GM21528 (cell line): ENCODE measurements at regions not wholly inside any gene's neighbourhood (a gene's known extent, or its start where the extent isn't known, plus 50 kb on each side); places are given as distances from the start of the nearest gene placed in this dataset.
"Not testable (repeated sequence)": the region's sequence is repeated elsewhere in the genome, so short reads cannot be mapped to it uniquely, and the experiment has no call there.

ENCODE experiments used
- ATAC-seq: cut with Tn5 transposase; IDR thresholded peaks from one replicate; pipeline ENCODE4 v1.9.1; 2021; ENCODE audit warnings: mild to moderate bottlenecking, moderate library complexity; ENCODE audit not compliant: unreplicated experiment, low FRiP score

DNA sequence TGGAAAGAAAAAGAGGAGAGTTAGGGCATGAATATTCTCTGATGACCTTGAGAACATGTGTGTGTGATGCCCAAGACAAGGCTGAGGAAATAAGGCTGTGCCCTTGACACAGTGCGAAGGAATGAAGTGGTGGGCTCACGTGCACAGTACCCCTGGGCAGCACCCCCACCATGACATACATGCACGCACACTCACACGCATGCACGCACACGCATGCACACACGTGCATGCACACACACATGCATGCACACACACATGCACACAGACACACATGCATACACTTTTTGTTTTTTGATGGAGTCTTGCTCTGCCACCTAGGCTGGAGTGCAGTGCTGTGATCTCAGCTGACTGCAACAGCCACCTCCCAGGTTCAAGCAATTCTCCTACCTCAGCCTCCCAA, 118.1 kb downstream of the GATA3 start:
- no peak for ATAC-seq

DNA sequence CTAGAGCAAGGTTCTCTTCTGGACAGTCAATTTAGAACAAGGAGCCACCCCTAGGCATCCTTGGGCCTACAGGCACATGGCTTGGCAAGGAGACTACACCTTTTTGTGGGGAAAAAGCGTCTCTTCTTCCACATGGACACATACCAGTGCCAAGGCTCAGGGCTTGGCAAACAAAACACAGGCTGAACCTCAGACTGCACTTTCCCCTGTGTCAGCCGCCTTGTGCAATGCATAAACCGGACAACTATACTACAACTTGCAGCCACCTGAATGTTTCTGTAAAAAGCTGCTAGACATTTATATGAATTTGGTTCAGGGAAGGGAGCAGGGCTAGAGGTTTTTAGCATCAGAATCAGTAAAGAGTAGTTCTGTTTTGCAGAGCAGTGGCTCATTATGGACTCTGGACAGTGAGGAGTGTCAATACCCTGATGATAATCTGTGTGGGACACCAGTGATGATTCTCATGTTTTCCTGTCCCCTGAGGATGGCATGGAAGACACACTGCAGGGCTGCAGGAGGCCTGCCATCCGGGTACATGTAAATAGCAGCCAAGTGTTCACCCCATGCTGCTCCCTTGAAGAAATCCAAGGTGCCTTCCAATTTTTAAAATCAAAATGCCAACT, 118.9 kb downstream of the GATA3 start:
- ATAC-seq = no peak

DNA sequence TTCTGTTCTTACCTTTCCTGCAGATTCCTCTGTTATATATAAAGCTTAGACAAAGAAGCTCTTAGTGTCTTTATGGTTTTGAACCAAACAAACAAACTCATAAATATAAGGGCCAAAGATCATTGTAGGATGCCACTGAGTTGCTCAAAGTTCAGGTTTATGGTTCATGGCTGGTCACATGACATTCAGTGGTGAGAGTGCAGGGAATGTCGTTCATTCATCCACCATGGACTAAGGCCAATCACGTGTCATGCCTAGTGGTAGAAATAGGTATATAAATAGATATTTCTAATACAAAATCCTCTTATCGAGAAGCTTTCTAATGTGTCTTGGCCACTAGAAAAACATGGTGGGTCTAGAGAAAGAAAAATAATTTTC, 119.4 kb downstream of the GATA3 start:
- ATAC-seq = no peak

DNA sequence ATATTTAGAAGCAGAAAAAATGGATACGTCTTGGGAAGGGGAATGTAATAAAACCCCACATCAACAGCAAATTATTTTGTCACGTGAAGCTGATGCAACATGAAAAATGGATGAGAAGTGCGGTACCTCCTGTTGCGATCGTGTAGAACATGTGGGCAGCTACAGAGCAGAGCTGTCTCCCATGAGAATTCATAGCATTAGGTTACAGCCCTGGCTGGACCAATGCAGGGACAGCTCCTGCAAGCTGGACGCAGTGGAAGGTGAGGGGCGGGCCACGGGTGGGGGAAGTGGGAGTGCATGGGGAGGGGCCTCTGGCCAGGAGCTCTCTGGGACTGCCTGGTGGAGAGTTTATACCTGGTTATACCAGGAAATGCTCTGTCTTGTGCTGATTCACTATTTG, 120.3 kb downstream of the GATA3 start:
- no peak for ATAC-seq

DNA sequence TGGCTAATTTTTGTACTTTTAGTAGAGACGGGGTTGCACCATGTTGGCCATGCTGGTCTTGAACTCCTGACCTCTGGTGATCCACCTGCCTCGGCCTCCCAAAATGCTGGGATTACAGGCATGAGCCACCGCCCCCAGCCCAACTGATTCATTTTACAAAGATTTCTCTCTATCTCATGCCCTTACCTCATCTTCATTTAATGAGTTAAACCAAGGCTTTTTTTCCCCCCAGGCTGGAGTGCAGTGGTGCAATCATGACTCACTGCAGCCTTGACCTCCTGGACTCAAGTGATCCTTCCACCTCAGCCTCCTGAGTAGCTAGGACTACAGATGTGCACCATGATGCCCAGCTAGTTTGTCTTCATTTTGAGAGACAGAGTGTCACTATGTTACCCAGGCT, 123.0 kb downstream of the GATA3 start:
- ATAC-seq = not testable (repeated sequence)

DNA sequence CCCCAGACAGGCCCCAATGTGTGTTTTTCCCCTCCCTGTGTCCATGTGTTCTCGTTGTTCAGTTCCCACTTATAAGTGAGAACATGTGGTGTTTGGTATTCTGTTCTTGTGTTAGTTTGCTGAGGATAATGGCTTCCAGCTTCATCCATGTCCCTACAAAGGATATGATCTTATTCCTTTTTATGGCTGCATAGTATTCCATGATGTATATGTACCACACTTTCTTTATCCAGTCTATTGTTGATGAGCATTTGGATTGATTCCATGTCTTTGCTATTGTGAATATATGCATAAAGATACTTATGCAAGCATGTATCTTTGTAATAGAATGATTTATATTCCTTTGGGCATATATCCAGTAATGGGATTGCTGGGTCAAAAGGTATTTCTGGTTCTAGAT, 125.3 kb downstream of the GATA3 start:
- ATAC-seq = not testable (repeated sequence)

DNA sequence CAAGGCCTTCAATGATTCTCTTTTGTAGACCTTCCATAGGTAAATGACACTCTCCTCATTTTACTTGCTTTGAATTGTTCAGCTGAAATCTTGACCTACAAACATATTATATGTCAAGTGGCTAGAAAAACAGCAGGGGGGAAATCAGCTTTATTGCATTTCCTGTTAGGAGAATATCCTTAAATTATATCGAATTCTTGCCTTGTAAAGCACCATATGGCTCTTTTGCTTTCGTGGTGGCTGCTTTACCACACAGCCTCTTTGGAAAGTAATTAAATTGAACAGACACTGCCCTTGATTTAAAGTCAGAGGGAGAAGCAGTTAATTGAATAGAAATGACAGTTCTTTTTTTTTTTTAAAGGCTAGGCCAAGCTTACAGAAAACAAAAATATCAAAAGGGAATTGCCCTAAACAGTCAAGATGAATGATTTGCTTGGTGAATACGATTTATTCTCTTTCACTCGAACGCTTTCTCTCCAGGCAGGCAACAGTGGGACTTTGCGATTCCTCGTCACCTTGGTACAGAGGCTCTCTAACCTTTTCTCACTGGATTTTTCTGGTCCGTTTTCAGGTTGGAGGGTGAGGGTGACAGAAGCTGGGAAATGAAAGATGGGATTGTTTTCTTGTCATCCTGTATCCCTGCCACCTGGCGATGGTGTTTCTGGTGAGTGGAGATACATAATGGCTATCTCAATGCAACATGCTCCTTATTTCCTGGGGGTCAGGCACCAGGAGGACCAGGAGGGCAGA, 126.0 kb downstream of the GATA3 start:
- no peak for ATAC-seq

DNA sequence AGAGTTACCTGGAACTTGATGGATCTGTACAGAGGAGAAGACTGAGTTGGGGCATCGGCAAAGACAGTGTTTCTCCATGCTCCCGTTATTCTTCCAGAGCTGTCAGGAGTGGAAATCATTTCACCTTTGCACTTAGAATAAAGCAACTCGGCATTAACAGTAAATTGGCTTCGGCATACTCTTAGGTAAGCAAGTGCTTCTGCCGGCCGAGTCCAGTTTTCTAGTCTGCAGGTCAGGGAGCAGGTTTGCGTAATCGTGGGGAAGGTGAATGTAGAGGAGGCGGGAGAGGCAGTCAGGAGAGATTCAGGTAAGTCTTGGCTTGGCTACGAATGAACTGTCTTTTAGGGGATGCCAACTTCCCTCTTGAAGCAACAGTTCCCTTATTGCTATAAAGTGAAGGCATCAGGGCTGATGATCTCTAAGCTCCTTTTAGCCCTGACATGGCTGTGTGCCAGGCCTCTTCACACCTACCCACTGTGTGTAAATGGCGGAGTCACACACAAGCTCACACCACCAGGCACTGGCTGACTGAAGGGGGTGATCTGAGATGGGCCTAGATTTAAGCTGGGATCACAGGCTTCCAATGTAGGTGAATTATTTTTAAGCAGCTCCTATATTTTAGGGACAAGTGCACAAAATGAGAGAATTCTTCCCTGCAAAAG, 127.1 kb downstream of the GATA3 start:
- no peak for ATAC-seq

DNA sequence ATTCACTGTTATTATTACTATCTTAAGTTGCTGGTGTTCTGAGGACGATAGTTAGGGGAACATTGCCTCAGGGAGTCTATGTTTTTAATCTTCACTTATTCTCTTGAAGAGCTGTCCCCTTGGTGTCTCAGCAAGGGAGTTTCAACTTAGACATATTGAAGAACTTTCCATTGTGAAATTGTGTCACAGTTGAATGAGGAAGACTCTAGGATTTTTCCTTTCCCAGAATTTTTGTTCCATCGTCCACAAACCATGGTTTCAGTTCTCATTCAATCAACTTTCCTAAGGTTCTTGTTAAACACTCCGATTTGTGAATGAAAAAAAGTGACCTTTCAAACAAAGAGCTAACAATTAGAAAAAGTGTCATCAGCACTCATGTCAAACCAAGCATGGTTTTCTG, 128.3 kb downstream of the GATA3 start:
- ATAC-seq = no peak

DNA sequence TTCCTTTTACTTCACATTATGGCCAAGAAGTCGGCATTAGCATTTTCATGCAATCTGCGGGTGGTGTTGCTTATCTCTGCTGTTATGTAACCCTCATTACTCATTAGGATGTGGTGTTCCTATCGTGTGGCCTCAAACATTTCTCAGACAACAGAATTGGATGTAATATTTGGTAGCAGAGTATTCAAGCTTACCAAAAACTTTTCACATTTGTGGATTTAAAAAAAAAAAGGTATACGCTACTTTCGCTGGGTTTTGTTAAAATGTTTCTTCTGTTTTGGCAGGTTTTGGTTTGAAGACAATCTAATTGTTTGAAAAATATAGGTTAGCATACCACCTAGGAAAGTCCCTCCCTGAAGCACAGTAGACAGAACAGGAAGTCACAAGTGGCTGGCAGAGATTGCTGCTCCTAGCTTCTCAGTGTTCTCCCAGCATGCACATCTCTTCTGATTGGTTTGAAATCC, 128.8 kb downstream of the GATA3 start:
- peak; percentile 70 for ATAC-seq

DNA sequence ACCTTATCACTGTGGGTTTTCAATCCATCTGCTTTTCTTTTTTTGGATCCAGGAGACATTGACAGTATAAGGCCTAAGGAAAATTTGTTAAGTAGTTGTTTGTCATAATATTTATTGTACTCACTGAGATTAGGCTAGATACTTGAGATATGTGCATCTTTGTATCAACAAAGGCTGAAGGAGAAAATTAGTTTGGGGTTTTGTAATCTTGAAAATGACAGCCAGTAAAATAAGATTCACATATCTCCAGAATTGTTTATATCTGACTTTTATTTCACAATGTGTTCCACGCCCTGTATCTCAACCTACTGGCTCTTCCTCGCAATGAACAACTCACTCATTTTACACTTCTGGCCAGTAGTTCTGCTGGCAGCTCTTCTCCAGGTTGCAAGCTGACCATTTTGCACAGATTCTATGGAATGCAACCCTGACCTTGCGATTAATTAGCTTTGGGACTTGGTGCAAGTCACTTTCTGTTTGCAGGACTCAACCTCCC, 132.7 kb downstream of the GATA3 start:
- no peak for ATAC-seq

DNA sequence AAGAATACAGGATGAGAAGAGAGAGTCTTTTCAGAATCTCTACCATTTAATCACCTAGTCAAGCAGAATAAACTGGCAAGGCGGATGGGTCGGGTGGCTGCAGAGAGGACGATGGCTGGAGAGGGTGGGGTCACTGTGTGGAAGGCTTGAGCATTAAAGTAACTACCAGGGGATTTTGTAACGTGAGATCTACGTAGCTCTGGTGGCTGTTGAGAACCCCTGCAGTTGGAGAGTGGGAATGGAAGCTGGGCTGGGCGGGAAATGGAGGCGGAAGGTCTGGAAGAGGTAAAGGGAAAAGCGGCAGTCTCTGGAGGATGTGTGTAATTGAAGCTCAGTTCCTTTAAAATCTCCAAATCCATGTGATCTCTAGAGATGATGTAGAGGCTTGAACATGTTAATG, 135.0 kb downstream of the GATA3 start:
- no peak for ATAC-seq

DNA sequence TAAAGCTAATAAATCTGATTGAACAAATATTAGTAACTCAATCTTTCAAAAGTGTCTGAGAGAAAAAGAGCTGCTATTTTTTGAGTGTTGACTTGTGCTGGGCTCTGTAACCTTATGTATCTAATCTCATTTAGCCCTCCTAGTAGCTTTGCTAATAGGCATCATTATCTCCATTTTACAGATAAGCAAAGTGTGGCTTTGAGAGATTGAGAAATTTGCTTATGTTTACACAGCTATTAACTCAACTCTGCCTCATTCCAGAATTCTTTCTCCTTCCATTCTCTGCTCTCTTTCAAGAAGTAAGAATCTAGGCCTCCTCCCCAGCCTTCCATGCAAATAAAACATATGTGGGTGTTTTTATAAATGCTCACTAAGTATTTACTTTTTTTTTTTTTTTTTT, 137.8 kb downstream of the GATA3 start:
- ATAC-seq = no peak

DNA sequence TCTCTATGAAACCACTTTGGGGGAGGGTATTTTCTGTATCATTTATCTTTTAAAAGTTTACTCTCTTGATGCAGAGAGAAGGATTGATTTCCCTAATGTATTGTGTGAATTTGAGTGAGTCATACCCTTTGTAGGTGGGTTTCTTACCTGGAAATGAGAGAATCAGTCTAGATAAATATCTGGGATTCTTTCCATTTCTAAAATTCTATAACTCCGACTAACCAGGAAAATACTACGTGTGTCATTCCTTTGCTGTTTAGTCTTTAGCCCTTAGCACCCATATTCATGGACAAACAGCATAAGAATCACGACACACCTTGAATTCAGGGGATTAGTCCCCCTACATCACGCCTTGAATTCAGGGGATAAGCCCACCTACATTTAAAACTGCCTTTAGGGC, 139.1 kb downstream of the GATA3 start:
- no peak for ATAC-seq

DNA sequence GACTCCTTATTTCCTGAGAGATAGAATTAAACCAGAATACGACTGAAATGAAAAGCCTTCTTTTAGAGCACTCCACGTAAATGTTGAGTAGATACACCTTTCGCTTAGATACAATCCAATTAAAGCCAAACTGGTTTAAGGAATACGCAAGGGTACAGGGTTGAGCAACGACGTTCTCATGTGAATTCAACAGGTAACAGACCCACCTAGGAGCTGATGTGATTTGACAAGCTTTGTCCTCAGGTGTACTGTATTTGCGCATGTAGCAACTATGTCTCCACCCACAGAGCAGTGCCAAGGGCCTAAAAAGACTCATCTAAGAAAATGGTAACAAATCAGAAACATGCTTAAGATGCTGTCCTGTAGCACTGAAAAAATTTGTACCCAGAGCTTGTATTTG, 139.6 kb downstream of the GATA3 start:
- ATAC-seq = no peak

DNA sequence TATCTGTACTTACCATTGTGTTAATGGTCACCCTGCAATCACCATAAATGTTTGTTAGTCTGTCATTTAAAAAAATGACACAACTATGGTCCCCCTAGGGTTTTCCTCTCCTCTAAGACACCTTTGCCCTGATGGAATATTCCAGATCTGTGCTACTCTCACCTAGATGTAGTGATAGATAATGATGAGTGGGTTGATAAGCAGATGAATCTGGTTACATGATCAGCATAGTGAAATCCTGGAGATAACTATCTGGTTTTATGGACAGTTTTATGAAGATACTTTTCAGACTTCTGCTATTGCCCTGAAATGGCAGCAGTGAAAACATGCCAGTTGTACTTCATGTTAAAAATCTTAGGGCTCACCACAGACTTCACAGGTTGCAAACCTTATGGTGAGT, 152.4 kb downstream of the GATA3 start:
- ATAC-seq = no peak

DNA sequence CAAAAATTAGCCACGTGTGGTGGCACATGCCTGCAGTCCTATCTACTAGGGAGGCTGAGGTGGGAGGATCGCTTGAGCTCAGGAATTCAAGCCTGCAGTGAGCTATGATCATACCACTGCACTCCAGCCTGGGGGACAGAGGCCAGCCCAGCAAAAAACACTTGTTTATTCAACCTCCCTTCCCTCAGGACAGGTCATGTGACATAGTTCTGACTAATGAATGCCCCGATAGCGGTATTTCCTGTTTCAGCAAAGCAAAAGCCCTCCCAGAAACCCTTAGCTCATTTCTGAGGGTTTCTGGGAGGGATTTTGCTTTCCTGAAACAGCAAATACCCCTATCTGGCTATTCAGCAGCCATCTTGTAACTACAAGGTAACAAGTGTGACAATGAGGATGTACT, 157.1 kb downstream of the GATA3 start:
- ATAC-seq = no peak

DNA sequence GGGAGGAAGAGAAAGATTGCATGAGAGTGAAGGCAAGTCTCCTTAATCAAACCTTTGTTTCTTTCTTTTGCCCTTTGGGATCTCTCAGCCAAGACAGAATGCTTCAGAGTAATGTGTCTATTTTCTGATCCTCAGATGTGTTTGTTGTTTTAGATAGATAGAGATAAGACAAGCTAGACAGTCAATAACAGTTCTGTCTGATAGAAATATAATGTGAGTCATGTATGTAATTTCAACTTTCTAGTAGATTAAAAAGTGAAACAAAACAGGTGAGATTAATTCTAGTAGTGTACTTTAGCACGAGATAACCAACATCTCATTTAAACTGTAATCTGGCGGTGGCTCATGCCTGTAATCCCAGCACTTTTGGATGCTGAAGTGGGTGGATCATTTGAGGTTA, 159.2 kb downstream of the GATA3 start:
- ATAC-seq = no peak

DNA sequence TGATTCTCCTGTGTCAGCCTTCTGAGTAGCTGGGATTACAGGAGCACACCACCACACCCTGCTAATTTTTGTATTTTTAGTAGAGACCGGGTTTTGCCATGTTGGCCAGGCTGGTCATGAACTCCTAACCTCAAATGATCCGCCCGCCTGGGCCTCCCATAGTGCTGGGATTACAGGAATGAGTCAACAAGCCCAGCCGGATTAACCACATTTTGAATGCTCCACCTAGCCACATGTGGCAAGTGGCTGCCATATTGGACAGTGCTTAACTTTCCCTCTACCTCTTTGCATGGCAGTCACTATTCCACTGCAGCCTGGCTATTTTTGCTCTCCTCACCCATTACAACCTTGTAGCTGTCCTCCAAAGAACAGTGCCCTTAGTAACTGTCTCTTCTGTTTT, 160.1 kb downstream of the GATA3 start:
- ATAC-seq = no peak

DNA sequence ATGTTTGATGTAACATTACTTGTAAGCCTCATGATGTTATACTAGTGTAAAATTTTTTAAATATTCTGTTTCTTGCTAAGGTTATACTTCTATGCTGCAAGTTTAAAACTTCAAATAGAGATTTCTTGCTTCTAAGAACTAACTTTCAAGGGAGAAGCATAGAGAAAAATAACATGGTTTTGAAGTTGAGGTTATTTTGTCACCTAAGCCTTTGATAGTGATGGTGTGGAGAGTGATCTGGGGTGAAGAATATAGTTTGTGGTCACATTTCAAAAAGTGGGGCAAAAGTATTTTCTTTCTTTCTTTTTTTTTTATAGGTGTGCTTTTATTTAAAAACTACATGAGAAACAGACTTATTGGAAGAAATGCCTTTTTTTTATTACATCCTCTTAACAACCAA, 162.4 kb downstream of the GATA3 start:
- no peak for ATAC-seq

DNA sequence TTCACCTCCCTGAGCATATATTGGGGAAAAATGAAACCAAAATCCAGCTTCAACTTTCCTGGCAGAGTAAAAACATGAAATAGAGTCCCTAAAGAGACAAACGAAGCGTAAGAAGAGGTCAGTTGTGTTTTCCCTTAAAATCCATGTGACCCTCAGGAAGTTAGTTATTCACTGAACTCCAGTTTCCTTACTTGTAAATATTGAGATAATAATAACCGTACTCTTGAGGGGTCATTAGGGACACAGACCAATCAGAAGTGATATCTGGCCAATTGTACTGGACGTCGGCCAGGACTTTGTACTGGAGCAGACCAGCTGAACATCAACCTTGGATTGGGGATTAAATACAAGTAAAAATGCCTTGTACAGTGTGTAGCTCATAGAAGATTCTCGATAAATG, 167.0 kb downstream of the GATA3 start:
- no peak for ATAC-seq

DNA sequence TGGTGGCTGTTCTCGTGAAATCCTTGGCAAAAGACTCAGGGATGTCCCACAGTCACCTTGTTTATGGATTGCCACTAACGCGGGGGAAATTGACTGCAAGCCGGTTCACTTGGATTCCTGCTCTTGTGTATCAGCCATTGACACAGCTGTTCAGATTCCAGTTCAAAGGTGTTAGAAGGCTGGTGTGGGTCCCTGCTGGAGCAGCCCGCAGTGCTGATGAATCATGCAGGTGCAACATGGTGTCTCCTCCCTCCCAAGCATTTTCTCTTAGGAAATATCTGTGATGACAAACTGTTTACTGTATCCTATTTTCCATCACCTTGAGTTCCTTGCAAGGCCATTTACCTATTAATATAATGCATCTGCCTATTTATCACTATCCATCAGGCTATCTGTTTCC, 170.1 kb downstream of the GATA3 start:
- ATAC-seq = no peak
